A549 (cell line): ENCODE measurements at regions not wholly inside any gene's neighbourhood (a gene's known extent, or its start where the extent isn't known, plus 50 kb on each side); places are given as distances from the start of the nearest gene placed in this dataset.
A peak's percentile ranks its signal among the peaks of the same experiment; 100 is the strongest.

Experiments used
- ATAC-seq, 2 experiments: fragments of 200-7000 bp in 1 of 2; fragments of >200 bp in 1 of 2; cut with Nextera tagmentation in 1 of 2; cut with Tn5 transposase in 1 of 2; 3 replicates each; pipeline versions ENCODE4 v1.8.0 to v1.9.1; 2018 to 2020; ENCODE audit warnings: mild to moderate bottlenecking in 1 of 2, moderate library complexity in 1 of 2
- CTCF ChIA-PET: fragments of 300-600 bp; sonication (Branson Sonifier 250); formaldehyde crosslinking; extraction: SDS; loops from one replicate; lab custom pipeline; 2021; ENCODE audit warnings: antibody characterized with exemption, inconsistent platforms; lab: Yijun Ruan, JAX
- POLR2A ChIA-PET: fragments of 350-600 bp; formaldehyde crosslinking; extraction: SDS; loops from one replicate; lab custom pipeline; 2021; ENCODE audit warnings: antibody characterized with exemption, inconsistent platforms; lab: Yijun Ruan, JAX
- DNase-seq, 2 experiments: peaks; one replicate each; pipeline versions ENCODE4 v3.0.0 to v3.0.0-alpha.2; 2011 to 2016; ENCODE audit warnings: low read depth in 1 of 2, low spot score in 1 of 2
- FAIRE-seq: peaks from 2 replicates; lab custom pipeline; 2011; peaks lifted over from hg19 to GRCh38; lab: Jason Lieb, UNC
- H3K27ac ChIP-seq, 2 experiments: fragments of >200 bp; sonication (Bioruptor Twin); formaldehyde crosslinking; 3 replicates each; pipeline ENCODE4 v1.5.1; 2016 to 2017
- H3K4me1 ChIP-seq: fragments of >200 bp; sonication (Bioruptor Twin); formaldehyde crosslinking; 3 replicates; pipeline ENCODE4 v1.6.1; 2016
- H3K4me2 ChIP-seq: fragments of >200 bp; sonication (Bioruptor Twin); formaldehyde crosslinking; 3 replicates; pipeline ENCODE4 v1.6.1; 2016
- H3K4me3 ChIP-seq: fragments of >200 bp; sonication (Bioruptor Twin); formaldehyde crosslinking; 3 replicates; pipeline ENCODE4 v1.5.1; 2016
- H3K9me3 ChIP-seq: fragments of >200 bp; sonication (Bioruptor Twin); formaldehyde crosslinking; 3 replicates; pipeline ENCODE4 v1.6.1; 2016
- CEBPB ChIP-seq, 2 experiments: fragments of >200 bp in 1 of 2; sonication (Bioruptor Twin) in 1 of 2; formaldehyde crosslinking in 1 of 2; IDR thresholded peaks; 2 replicates each; pipeline ENCODE4 v1.6.1; 2012 to 2016
- EHF ChIP-seq: fragments of 250-450 bp; sonication (Bioruptor Pico); IDR thresholded peaks from 2 replicates; pipeline ENCODE4 v1.5.0; 2020; ENCODE audit warnings: mild to moderate bottlenecking
- EHMT2 ChIP-seq: fragments of 200-600 bp; sonication (generic); IDR thresholded peaks from 2 replicates; pipeline ENCODE4 v1.6.1; 2016; ENCODE audit warnings: antibody characterized with exemption, low read depth, mild to moderate bottlenecking, moderate library complexity
- EP300 ChIP-seq, 2 experiments: fragments of >200 bp; sonication (Bioruptor Twin); formaldehyde crosslinking; IDR thresholded peaks; 2 replicates in 1 of 2; 3 replicates in 1 of 2; pipeline ENCODE4 v1.6.1; 2016 to 2017
- FOSB ChIP-seq: fragments of 250-450 bp; sonication (Bioruptor Pico); IDR thresholded peaks from 2 replicates; pipeline ENCODE4 v1.5.0; 2020; ENCODE audit warnings: mild to moderate bottlenecking, moderate library complexity
- FOSL2 ChIP-seq, 2 experiments: fragments of 450-650 bp in 1 of 2; fragments of >200 bp in 1 of 2; sonication (Bioruptor Twin) in 1 of 2; formaldehyde crosslinking; IDR thresholded peaks; 2 replicates each; pipeline versions ENCODE4 v1.5.0 to v1.6.1; 2016 to 2020; ENCODE audit warnings: mild to moderate bottlenecking in 1 of 2, moderate library complexity in 1 of 2
- FOXS1 ChIP-seq: fragments of 250-450 bp; sonication (Bioruptor Pico); IDR thresholded peaks from 2 replicates; pipeline ENCODE4 v1.5.0; 2020; ENCODE audit warnings: mild to moderate bottlenecking, moderate library complexity
- GATA3 ChIP-seq: IDR thresholded peaks from 2 replicates; pipeline ENCODE4 v1.6.1; 2012; ENCODE audit warnings: borderline replicate concordance
- HDAC2 ChIP-seq: fragments of 200-600 bp; sonication (generic); IDR thresholded peaks from 2 replicates; pipeline ENCODE4 v1.6.1; 2016
- HEYL ChIP-seq: fragments of 250-450 bp; sonication (Bioruptor Pico); IDR thresholded peaks from 2 replicates; pipeline ENCODE4 v1.8.0; 2021; ENCODE audit warnings: mild to moderate bottlenecking, moderate library complexity
- HOXB5 ChIP-seq: fragments of 250-450 bp; sonication (Bioruptor Pico); IDR thresholded peaks from 2 replicates; pipeline ENCODE4 v1.5.0; 2020; ENCODE audit warnings: mild to moderate bottlenecking, moderate library complexity
- KDM5A ChIP-seq: fragments of 200-600 bp; sonication (generic); IDR thresholded peaks from 2 replicates; pipeline ENCODE4 v1.6.1; 2016; ENCODE audit warnings: antibody characterized with exemption, mild to moderate bottlenecking
- PHF8 ChIP-seq: fragments of 200-600 bp; sonication (generic); IDR thresholded peaks from 2 replicates; pipeline ENCODE4 v1.6.1; 2016; ENCODE audit warnings: low read depth, mild to moderate bottlenecking, antibody characterized with exemption, moderate library complexity, borderline replicate concordance
- POLR2A ChIP-seq: IDR thresholded peaks from 2 replicates; pipeline ENCODE4 v1.6.1; 2012; ENCODE audit warnings: mild to moderate bottlenecking, low read length
- RARB ChIP-seq: fragments of 250-450 bp; sonication (Bioruptor Pico); IDR thresholded peaks from 2 replicates; pipeline ENCODE4 v1.8.0; 2021; ENCODE audit warnings: mild to moderate bottlenecking, moderate library complexity
- RFX5 ChIP-seq: fragments of 450-650 bp; IDR thresholded peaks from 2 replicates; pipeline ENCODE4 v1.7.1; 2014; ENCODE audit warnings: antibody characterized with exemption, mild to moderate bottlenecking, moderate library complexity
- SREBF2 ChIP-seq: fragments of 450-650 bp; IDR thresholded peaks from 2 replicates; pipeline ENCODE4 v1.6.1; 2014; ENCODE audit warnings: mild to moderate bottlenecking, moderate library complexity
- ZC3H11A ChIP-seq: fragments of 450-650 bp; IDR thresholded peaks from 2 replicates; pipeline ENCODE4 v1.6.1; 2014; ENCODE audit warnings: antibody characterized with exemption, mild to moderate bottlenecking
- ZFP36 ChIP-seq: fragments of 450-650 bp; IDR thresholded peaks from 2 replicates; pipeline ENCODE4 v1.6.1; 2014; ENCODE audit warnings: borderline replicate concordance; ENCODE audit not compliant: partially characterized antibody
- ZNF302 ChIP-seq: fragments of 250-450 bp; sonication (Bioruptor Pico); IDR thresholded peaks from 2 replicates; pipeline ENCODE4 v1.9.0; 2021; ENCODE audit warnings: inconsistent platforms, mild to moderate bottlenecking, moderate library complexity
- ZSCAN20 ChIP-seq: fragments of 250-450 bp; sonication (Bioruptor Pico); IDR thresholded peaks from 2 replicates; pipeline ENCODE4 v1.8.0; 2022; ENCODE audit warnings: mild to moderate bottlenecking, moderate library complexity
- WGBS: methylation state at CpG from one replicate; pipeline ENCODE4 v1.1.6; 2017; ENCODE audit errors: missing lambda C conversion rate; 5-methylcytosine and 5-hydroxymethylcytosine counted together
- TF ChIP-seq, protein P1 (sequence below): fragments of 250-450 bp; sonication (Bioruptor Pico); IDR thresholded peaks from 2 replicates; pipeline ENCODE4 v1.5.0; 2020; ENCODE audit warnings: low read depth, mild to moderate bottlenecking, moderate library complexity
- TF ChIP-seq, protein P2 (sequence below): fragments of >200 bp; sonication (Bioruptor Twin); formaldehyde crosslinking; IDR thresholded peaks from 3 replicates; pipeline ENCODE4 v1.6.1; 2016
- TF ChIP-seq, protein P3 (sequence below): fragments of >200 bp; sonication (Bioruptor Twin); formaldehyde crosslinking; IDR thresholded peaks from 2 replicates; pipeline ENCODE4 v1.6.1; 2016
- TF ChIP-seq, protein P4 (sequence below): IDR thresholded peaks from 2 replicates; pipeline ENCODE4 v1.6.1; 2012; ENCODE audit warnings: low read depth, borderline replicate concordance
- TF ChIP-seq, protein P5 (sequence below): fragments of 250-450 bp; sonication (Bioruptor Pico); IDR thresholded peaks from 2 replicates; pipeline ENCODE4 v1.5.0; 2021; ENCODE audit warnings: mild to moderate bottlenecking, moderate library complexity, borderline replicate concordance
- TF ChIP-seq, protein P6 (sequence below): fragments of 150-350 bp; IDR thresholded peaks from 2 replicates; pipeline ENCODE4 v1.6.1; 2014; ENCODE audit warnings: low read depth, mild to moderate bottlenecking, low read length

DNA sequence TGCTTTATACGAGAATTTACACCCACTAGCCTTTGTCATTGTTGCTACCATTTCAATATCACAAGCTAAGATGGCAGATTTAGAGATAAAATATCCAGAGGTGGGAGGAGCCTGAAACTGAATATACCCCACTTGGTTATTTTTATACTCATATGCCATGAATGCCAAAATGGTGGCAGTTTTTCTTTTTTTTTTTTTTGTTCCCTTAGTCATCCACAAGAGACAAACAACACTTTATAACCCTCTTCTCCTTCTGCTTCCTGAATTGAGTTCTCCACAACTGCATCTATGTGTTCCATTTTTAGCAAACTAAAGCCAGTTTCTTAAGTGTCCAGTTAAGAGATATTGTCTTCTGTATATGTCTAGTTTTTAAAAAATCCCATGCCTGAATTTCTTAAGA is 558.4 kb downstream of the LMO4 start:
- POLR2A ChIA-PET, result no interaction called here
- H3K4me3 ChIP-seq, result no peak overlapping the region
- CTCF ChIA-PET, result no interaction called here
- H3K9me3 ChIP-seq, result no peaks in the 10 kb centered on the region
- no peak for DNase-seq
- ATAC-seq, result no peak
- no peak overlapping the region for H3K4me2 ChIP-seq
- FAIRE-seq, result no peak
- TF ChIP-seq ZFP36 (no peak), PHF8 (no peak), ZNF302 (no peak), HDAC2 (no peak), ZC3H11A (no peak), FOSB (CRISPR knock-in tag) (no peak), FOSL2 (IDR thresholded peaks at IDR 0.05) (no peak), FOSL2 (CRISPR knock-in tag; IDR thresholded peaks at IDR 0.05) (no peak), SREBF2 (no peak), HOXB5 (CRISPR knock-in tag) (no peak)
- TF ChIP-seq, protein P1, sequence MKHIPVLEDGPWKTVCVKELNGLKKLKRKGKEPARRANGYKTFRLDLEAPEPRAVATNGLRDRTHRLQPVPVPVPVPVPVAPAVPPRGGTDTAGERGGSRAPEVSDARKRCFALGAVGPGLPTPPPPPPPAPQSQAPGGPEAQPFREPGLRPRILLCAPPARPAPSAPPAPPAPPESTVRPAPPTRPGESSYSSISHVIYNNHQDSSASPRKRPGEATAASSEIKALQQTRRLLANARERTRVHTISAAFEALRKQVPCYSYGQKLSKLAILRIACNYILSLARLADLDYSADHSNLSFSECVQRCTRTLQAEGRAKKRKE (CRISPR knock-in tag), result no peak
- 95% methylated on average over 1 of the region's 1 CpG for WGBS
- H3K4me1 ChIP-seq, result peaks cover 11% of the 10 kb centered on the region
- peak overlapping the region in 1 of 2 experiments; percentile 67; a peak in 2 of 6 replicates for H3K27ac ChIP-seq

DNA sequence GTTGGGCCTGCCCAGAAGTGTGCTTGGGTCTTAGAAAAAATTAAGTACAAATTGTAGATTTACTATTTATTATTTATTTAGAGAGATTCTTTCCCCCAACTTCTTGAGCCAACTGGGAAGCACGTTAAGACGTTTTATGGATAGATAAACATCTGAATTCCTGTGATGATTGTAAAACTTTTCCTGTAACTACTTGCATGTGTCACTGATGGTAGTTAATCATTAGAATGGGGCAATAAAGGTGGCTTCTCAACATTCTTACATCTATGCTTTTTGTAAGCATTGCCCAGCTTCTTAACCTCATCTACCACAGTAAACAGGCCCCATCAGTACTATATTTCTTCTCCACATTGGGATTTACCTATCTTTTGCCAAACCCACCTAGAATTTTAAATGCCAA is 559.8 kb downstream of the LMO4 start:
- WGBS, result 0% methylated on average over 2 of the region's 2 CpGs
- H3K27ac ChIP-seq, result peak overlapping the region; percentile 18 to 67; a peak in 4 of 6 replicates
- peak in 1 of 2 experiments; percentile 53; a peak in 2 of 6 replicates for ATAC-seq
- POLR2A ChIA-PET, result no interaction called here
- DNase-seq, result peak; percentile 2 to 79
- no peak overlapping the region for H3K4me3 ChIP-seq
- no peak for FAIRE-seq
- H3K4me2 ChIP-seq, result peak overlapping the region; percentile 33; the same call in 2 of the 3 replicates
- CTCF ChIA-PET, result no interaction called here
- H3K4me1 ChIP-seq, result peaks cover 11% of the 10 kb centered on the region
- H3K9me3 ChIP-seq, result no peaks in the 10 kb centered on the region
- TF ChIP-seq CEBPB (IDR thresholded peaks at IDR 0.05) (peak in 1 of 2 experiments; percentile 47; a peak in 1 of 4 replicates), GATA3 (peak; percentile 90), RFX5 (no peak)

DNA sequence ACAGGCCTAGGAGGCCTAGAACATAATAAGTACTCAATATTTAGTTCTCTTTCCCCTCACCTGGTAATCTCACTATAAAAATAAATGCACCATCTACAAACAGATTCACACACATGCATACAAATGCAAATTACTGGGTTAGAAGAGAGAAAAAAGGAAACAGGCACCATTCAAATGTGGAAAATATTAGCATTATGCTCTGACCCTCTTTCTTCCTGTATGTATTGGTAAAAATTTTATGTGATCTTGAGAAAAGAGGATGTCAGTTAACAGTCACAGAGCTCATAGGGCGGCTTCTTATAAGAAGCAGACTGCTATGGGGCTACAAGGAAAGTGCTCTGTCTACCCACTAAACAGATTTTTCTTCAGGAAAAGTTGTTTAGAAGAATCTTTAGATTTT is 565.4 kb downstream of the LMO4 start:
- no peak for TF ChIP-seq HEYL
- TF ChIP-seq, protein P2, sequence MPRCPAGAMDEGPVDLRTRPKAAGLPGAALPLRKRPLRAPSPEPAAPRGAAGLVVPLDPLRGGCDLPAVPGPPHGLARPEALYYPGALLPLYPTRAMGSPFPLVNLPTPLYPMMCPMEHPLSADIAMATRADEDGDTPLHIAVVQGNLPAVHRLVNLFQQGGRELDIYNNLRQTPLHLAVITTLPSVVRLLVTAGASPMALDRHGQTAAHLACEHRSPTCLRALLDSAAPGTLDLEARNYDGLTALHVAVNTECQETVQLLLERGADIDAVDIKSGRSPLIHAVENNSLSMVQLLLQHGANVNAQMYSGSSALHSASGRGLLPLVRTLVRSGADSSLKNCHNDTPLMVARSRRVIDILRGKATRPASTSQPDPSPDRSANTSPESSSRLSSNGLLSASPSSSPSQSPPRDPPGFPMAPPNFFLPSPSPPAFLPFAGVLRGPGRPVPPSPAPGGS, result no peak

DNA sequence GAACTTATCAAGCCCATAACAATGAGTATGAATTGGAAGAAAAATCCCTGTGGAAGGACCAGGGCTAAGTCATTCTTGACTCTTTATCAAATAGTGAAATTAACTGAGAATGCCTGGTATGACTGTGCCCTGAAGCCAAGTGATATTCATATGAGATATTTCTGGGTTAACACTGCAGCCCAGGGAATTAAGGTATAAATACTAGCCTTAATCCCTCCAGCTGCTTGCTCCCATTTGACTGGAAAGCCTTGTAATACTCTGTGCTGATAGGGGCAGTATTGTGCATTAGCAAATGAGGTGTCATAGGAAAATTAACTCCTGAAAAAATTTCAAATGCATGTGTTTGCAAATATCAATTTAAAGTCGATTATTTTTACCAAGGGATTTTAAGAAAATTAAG is 568.8 kb downstream of the LMO4 start:
- Histone ChIP-seq H3K9me3 (no peaks in the 10 kb centered on the region), H3K4me1 (peaks cover 1% of the 10 kb centered on the region; the same call in 2 of the 3 replicates), H3K4me3 (no peak overlapping the region), H3K27ac (no peak overlapping the region), H3K4me2 (no peak overlapping the region)
- ATAC-seq (no peak), FAIRE-seq (no peak), DNase-seq (no peak)
- ChIA-PET POLR2A (no interaction called here), CTCF (no interaction called here)
- WGBS, result 0% methylated on average over 1 of the region's 1 CpG
- TF ChIP-seq FOXS1 (no peak), POLR2A (no peak), EHF (CRISPR knock-in tag) (no peak), CEBPB (IDR thresholded peaks at IDR 0.05) (no peak), RARB (CRISPR knock-in tag) (no peak), KDM5A (no peak), ZFP36 (no peak), ZSCAN20 (CRISPR knock-in tag) (no peak), EHMT2 (no peak), EP300 (IDR thresholded peaks at IDR 0.05) (no peak)
- TF ChIP-seq, protein P3, sequence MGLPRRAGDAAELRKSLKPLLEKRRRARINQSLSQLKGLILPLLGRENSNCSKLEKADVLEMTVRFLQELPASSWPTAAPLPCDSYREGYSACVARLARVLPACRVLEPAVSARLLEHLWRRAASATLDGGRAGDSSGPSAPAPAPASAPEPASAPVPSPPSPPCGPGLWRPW, result no peak
- TF ChIP-seq, protein P4, sequence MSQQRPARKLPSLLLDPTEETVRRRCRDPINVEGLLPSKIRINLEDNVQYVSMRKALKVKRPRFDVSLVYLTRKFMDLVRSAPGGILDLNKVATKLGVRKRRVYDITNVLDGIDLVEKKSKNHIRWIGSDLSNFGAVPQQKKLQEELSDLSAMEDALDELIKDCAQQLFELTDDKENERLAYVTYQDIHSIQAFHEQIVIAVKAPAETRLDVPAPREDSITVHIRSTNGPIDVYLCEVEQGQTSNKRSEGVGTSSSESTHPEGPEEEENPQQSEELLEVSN, result no peak
- TF ChIP-seq, protein P5, sequence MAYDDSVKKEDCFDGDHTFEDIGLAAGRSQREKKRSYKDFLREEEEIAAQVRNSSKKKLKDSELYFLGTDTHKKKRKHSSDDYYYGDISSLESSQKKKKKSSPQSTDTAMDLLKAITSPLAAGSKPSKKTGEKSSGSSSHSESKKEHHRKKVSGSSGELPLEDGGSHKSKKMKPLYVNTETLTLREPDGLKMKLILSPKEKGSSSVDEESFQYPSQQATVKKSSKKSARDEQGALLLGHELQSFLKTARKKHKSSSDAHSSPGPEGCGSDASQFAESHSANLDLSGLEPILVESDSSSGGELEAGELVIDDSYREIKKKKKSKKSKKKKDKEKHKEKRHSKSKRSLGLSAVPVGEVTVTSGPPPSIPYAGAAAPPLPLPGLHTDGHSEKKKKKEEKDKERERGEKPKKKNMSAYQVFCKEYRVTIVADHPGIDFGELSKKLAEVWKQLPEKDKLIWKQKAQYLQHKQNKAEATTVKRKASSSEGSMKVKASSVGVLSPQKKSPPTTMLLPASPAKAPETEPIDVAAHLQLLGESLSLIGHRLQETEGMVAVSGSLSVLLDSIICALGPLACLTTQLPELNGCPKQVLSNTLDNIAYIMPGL (CRISPR knock-in tag), result no peak
- TF ChIP-seq, protein P6, sequence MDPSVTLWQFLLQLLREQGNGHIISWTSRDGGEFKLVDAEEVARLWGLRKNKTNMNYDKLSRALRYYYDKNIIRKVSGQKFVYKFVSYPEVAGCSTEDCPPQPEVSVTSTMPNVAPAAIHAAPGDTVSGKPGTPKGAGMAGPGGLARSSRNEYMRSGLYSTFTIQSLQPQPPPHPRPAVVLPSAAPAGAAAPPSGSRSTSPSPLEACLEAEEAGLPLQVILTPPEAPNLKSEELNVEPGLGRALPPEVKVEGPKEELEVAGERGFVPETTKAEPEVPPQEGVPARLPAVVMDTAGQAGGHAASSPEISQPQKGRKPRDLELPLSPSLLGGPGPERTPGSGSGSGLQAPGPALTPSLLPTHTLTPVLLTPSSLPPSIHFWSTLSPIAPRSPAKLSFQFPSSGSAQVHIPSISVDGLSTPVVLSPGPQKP, result no peak

More for the DNA sequence above, 565.4 kb downstream of the LMO4 start:
- no peak overlapping the region for H3K4me2 ChIP-seq
- no peaks in the 10 kb centered on the region; the same call in 2 of the 3 replicates for H3K4me1 ChIP-seq
- DNase-seq (no peak), FAIRE-seq (no peak), ATAC-seq (no peak)
- H3K9me3 ChIP-seq, result no peaks in the 10 kb centered on the region
- H3K27ac ChIP-seq, result no peak overlapping the region
- 94% methylated on average over 1 of the region's 1 CpG for WGBS
- POLR2A ChIA-PET, result no interaction called here
- CTCF ChIA-PET, result no interaction called here
- no peak overlapping the region for H3K4me3 ChIP-seq
